Cardiac fibroblast (primary cell): ENCODE measurements at regions not wholly inside any gene's neighbourhood (a gene's known extent, or its start where the extent isn't known, plus 50 kb on each side); places are given as distances from the start of the nearest gene placed in this dataset.

Experiments used
- DNase-seq, 2 donors: peaks; one replicate each; pipeline versions ENCODE4 v3.0.0 to v3.0.0-alpha.2; 2010; ENCODE audit warnings: low read depth in 2 of 2
- H3K4me3 ChIP-seq, 2 donors: replicated peaks in 1 of 2; 1 replicate in 1 of 2; 2 replicates in 1 of 2; pipeline ENCODE4 v1.5.1; 2011; ENCODE audit warnings: low read depth in 2 of 2, low read length in 2 of 2, mild to moderate bottlenecking in 2 of 2, moderate library complexity in 1 of 2
- CTCF ChIP-seq: IDR thresholded peaks from one replicate; pipeline ENCODE4 v1.5.1; 2011; ENCODE audit warnings: low read depth, mild to moderate bottlenecking, low read length, inconsistent platforms

GRCh38 chr11:127138613-127139012 is 138.0 kb upstream of the KIRREL3 start:
- no peak for TF ChIP-seq CTCF
- DNase-seq, result no peak
- no peak overlapping the region for H3K4me3 ChIP-seq

GRCh38 chr11:127137771-127138280 is 137.3 kb upstream of the KIRREL3 start:
- no peak for TF ChIP-seq CTCF
- H3K4me3 ChIP-seq, result no peak overlapping the region

GRCh38 chr11:127136438-127136837 is 135.9 kb upstream of the KIRREL3 start:
- no peak overlapping the region for H3K4me3 ChIP-seq
- DNase-seq, result no peak
- no peak for TF ChIP-seq CTCF

More at GRCh38 chr11:127137771-127138280, 137.3 kb upstream of the KIRREL3 start:
- no peak for DNase-seq

- no peak overlapping the region for H3K4me3 ChIP-seq
- TF ChIP-seq CTCF, result no peak
- no peak for DNase-seq
Observed at GRCh38 chr11:127135256-127135655, 134.7 kb upstream of the KIRREL3 start.

- no peak for DNase-seq
- TF ChIP-seq CTCF, result no peak
- no peak overlapping the region for H3K4me3 ChIP-seq
Observed at GRCh38 chr11:127133061-127133460, 132.5 kb upstream of the KIRREL3 start.

- no peak for TF ChIP-seq CTCF
- no peak for DNase-seq
Observed at GRCh38 chr11:127130321-127130720, 129.8 kb upstream of the KIRREL3 start.

GRCh38 chr11:127126986-127127385 is 126.4 kb upstream of the KIRREL3 start:
- no peak overlapping the region for H3K4me3 ChIP-seq
- TF ChIP-seq CTCF, result no peak
- DNase-seq, result no peak

More at GRCh38 chr11:127130321-127130720, 129.8 kb upstream of the KIRREL3 start:
- no peak overlapping the region for H3K4me3 ChIP-seq
